Fibroblast of skin of scalp (primary cell): ENCODE measurements at regions not wholly inside any gene's neighbourhood (a gene's known extent, or its start where the extent isn't known, plus 50 kb on each side); places are given as distances from the start of the nearest gene placed in this dataset.

Experiments
- DNase-seq: peaks from one replicate; pipeline ENCODE4 v3.0.0-alpha.2; 2013

- no peak for DNase-seq
These were observed 82.7 kb downstream of the THAP12 start for GRCh38 chr11:76298255-76298654.

GRCh38 chr11:76296731-76297542 is 84.0 kb downstream of the THAP12 start:
- DNase-seq = no peak

GRCh38 chr11:76293189-76293631 is 86.9 kb upstream of the WNT11 start:
- no peak for DNase-seq

- DNase-seq = no peak
These were observed 86.4 kb upstream of the WNT11 start for GRCh38 chr11:76292583-76293188.

GRCh38 chr11:76291576-76292526 is 85.5 kb upstream of the WNT11 start:
- DNase-seq = no peak

- DNase-seq = no peak
These were observed 82.1 kb upstream of the WNT11 start for GRCh38 chr11:76288166-76288980.

GRCh38 chr11:76287227-76287626 is 80.9 kb upstream of the WNT11 start:
- DNase-seq = no peak

- DNase-seq = no peak
These were observed 79.2 kb upstream of the WNT11 start for GRCh38 chr11:76285397-76286104.

GRCh38 chr11:76284161-76284560 is 77.9 kb upstream of the WNT11 start:
- no peak for DNase-seq

- no peak for DNase-seq
These were observed 76.7 kb upstream of the WNT11 start for GRCh38 chr11:76282811-76283595.

- DNase-seq = no peak
These were observed 75.9 kb upstream of the WNT11 start for GRCh38 chr11:76282172-76282571.

GRCh38 chr11:76281558-76281906 is 75.2 kb upstream of the WNT11 start:
- DNase-seq = no peak

GRCh38 chr11:76280882-76281557 is 74.7 kb upstream of the WNT11 start:
- DNase-seq = no peak

GRCh38 chr11:76280151-76280881 is 74.0 kb upstream of the WNT11 start:
- DNase-seq = no peak

GRCh38 chr11:76279646-76280045 is 73.3 kb upstream of the WNT11 start:
- DNase-seq = no peak

- DNase-seq = no peak
These were observed 72.7 kb upstream of the WNT11 start for GRCh38 chr11:76279038-76279437.

- DNase-seq = no peak
These were observed 72.2 kb upstream of the WNT11 start for GRCh38 chr11:76278526-76278925.

GRCh38 chr11:76277298-76278175 is 71.2 kb upstream of the WNT11 start:
- DNase-seq = no peak
